ENCODE measurements at regions not wholly inside any gene's neighbourhood (a gene's known extent, or its start where the extent isn't known, plus 50 kb on each side); places are given as distances from the start of the nearest gene placed in this dataset.

GRCh38 chr4:128347930-128348660, 60.5 kb upstream of the PGRMC2 start:
- H4K20me1 ChIP-seq (ENCODE audit: insufficient read depth, low read length) = no peaks in the 10 kb centered on the region
- ChIA-PET POLR2A (no interaction called here), CTCF (ENCODE audit: unreplicated experiment) (no interaction called here)
- H3K4me1 ChIP-seq (ENCODE audit: insufficient read depth, low read length, poor library complexity, severe bottlenecking) = no peaks in the 10 kb centered on the region
- H3K9me2 ChIP-seq (ENCODE audit: insufficient read depth, low read length) = no peaks in the 10 kb centered on the region
- no peak overlapping the region for H3K4me2 ChIP-seq (ENCODE audit: low read length)
- no peaks in the 10 kb centered on the region for H3K36me3 ChIP-seq (ENCODE audit: insufficient read depth, low read length)
- TF ChIP-seq, protein P1, sequence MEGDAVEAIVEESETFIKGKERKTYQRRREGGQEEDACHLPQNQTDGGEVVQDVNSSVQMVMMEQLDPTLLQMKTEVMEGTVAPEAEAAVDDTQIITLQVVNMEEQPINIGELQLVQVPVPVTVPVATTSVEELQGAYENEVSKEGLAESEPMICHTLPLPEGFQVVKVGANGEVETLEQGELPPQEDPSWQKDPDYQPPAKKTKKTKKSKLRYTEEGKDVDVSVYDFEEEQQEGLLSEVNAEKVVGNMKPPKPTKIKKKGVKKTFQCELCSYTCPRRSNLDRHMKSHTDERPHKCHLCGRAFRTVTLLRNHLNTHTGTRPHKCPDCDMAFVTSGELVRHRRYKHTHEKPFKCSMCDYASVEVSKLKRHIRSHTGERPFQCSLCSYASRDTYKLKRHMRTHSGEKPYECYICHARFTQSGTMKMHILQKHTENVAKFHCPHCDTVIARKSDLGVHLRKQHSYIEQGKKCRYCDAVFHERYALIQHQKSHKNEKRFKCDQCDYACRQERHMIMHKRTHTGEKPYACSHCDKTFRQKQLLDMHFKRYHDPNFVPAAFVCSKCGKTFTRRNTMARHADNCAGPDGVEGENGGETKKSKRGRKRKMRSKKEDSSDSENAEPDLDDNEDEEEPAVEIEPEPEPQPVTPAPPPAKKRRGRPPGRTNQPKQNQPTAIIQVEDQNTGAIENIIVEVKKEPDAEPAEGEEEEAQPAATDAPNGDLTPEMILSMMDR (conservative IDR thresholded peaks at IDR 0.05; ENCODE audit: low read length) = no peak
- no peak for TF ChIP-seq EZH2phosphoT487 (IDR thresholded peaks at IDR 0.05; ENCODE audit: borderline replicate concordance, low read depth, low read length)
- no peak overlapping the region for H2AFZ ChIP-seq (ENCODE audit: low read length)
- no peak overlapping the region for H3K27ac ChIP-seq (ENCODE audit: low read depth, low read length, poor library complexity, severe bottlenecking)
- no TSS peak for BruUV-seq (replicated peaks)
- no peak for DNase-seq (ENCODE audit: low spot score)
- no peak overlapping the region for H3K4me3 ChIP-seq (ENCODE audit: low read depth, low read length, poor library complexity, severe bottlenecking)
- H3K9me3 ChIP-seq (ENCODE audit: low read length) = no peaks in the 10 kb centered on the region
- intact Hi-C loops (cut with micrococcal nuclease; ENCODE audit: unreplicated experiment) = no loop called here
- no peaks in the 10 kb centered on the region for H3K79me2 ChIP-seq (ENCODE audit: insufficient read depth, low read depth, low read length)

DNA sequence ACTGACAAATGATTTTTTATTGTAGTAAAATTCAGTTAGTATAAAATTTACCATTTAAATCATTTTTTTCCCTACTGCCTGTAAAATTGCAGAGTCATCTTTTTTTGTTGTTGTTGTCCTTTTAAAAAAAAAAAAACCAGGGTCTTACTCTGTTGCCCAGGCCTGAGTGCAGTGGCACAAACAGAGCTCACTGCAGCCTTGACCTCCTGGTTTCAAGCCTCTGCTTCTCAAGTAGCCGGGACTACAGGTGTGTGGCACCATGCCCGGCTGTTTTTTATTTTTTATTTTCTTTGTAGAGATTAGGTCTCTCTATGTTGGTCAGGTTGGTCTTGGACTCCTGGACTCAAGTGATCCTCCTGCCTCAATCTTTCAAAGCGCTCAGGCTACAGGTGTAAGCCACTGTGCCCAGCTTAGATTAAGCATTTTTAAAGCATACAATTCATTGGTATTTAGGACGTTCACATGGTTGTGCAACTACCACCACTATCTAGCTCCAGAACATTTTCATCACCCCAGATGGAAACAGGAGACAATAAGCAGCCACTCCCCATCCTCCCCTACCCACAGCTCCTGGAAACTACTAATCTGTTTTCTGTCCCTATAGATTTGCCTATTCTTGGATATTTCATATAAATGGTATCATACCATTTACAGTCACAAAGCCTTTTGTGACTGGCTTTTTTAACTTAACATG, 59.7 kb upstream of the PGRMC2 start:
- Histone ChIP-seq H2AFZ (ENCODE audit: low read length) (no peak overlapping the region), H3K4me2 (ENCODE audit: low read length) (no peak overlapping the region), H3K79me2 (ENCODE audit: insufficient read depth, low read depth, low read length) (no peaks in the 10 kb centered on the region), H3K27ac (ENCODE audit: low read depth, low read length, poor library complexity, severe bottlenecking) (no peak overlapping the region), H3K36me3 (ENCODE audit: insufficient read depth, low read length) (no peaks in the 10 kb centered on the region), H4K20me1 (ENCODE audit: insufficient read depth, low read length) (no peaks in the 10 kb centered on the region), H3K4me1 (ENCODE audit: insufficient read depth, low read length, poor library complexity, severe bottlenecking) (no peaks in the 10 kb centered on the region), H3K4me3 (ENCODE audit: low read depth, low read length, poor library complexity, severe bottlenecking) (no peak overlapping the region), H3K9me2 (ENCODE audit: insufficient read depth, low read length) (no peaks in the 10 kb centered on the region), H3K9me3 (ENCODE audit: low read length) (no peaks in the 10 kb centered on the region)
- no TSS peak for BruUV-seq (replicated peaks)
- intact Hi-C loops (cut with micrococcal nuclease; ENCODE audit: unreplicated experiment) = no loop called here
- ChIA-PET POLR2A (no interaction called here), CTCF (ENCODE audit: unreplicated experiment) (no interaction called here)
- DNase-seq (ENCODE audit: low spot score) = no peak
- no peak for TF ChIP-seq EZH2phosphoT487 (IDR thresholded peaks at IDR 0.05; ENCODE audit: borderline replicate concordance, low read depth, low read length)

- Histone ChIP-seq H3K4me2 (ENCODE audit: low read length) (no peak overlapping the region), H3K27ac (ENCODE audit: low read depth, low read length, poor library complexity, severe bottlenecking) (no peak overlapping the region), H3K9me2 (ENCODE audit: insufficient read depth, low read length) (no peaks in the 10 kb centered on the region), H3K4me3 (ENCODE audit: low read depth, low read length, poor library complexity, severe bottlenecking) (no peak overlapping the region), H3K36me3 (ENCODE audit: insufficient read depth, low read length) (no peaks in the 10 kb centered on the region), H3K9me3 (ENCODE audit: low read length) (no peaks in the 10 kb centered on the region), H3K79me2 (ENCODE audit: insufficient read depth, low read depth, low read length) (no peaks in the 10 kb centered on the region), H2AFZ (ENCODE audit: low read length) (no peak overlapping the region), H4K20me1 (ENCODE audit: insufficient read depth, low read length) (no peaks in the 10 kb centered on the region), H3K4me1 (ENCODE audit: insufficient read depth, low read length, poor library complexity, severe bottlenecking) (no peaks in the 10 kb centered on the region)
- TF ChIP-seq EZH2phosphoT487 (IDR thresholded peaks at IDR 0.05; ENCODE audit: borderline replicate concordance, low read depth, low read length) = no peak
- TF ChIP-seq, protein P1 (conservative IDR thresholded peaks at IDR 0.05; ENCODE audit: low read length) = no peak
- CTCF ChIA-PET (ENCODE audit: unreplicated experiment) = no interaction called here
- intact Hi-C loops (cut with micrococcal nuclease; ENCODE audit: unreplicated experiment) = no loop called here
- DNase-seq (ENCODE audit: low spot score) = no peak
- POLR2A ChIA-PET = interaction anchor here (0.7 kb wide), 1 partner anchor 139 kb away, joined by 5 read pairs; no protein-coding TSS in a partner anchor
- BruUV-seq (replicated peaks) = no TSS peak
Measured at GRCh38 chr4:128346054-128346716, 58.6 kb upstream of the PGRMC2 start.
